GM10248 (cell line): ENCODE measurements at regions not wholly inside any gene's neighbourhood (a gene's known extent, or its start where the extent isn't known, plus 50 kb on each side); places are given as distances from the start of the nearest gene placed in this dataset.

Experiments
- CTCF ChIA-PET: fragments of 300-600 bp; sonication (Branson Sonifier 250); formaldehyde crosslinking; extraction: SDS; loops from one replicate; lab custom pipeline; 2021; ENCODE audit warnings: antibody characterized with exemption; lab: Yijun Ruan, JAX
- POLR2A ChIA-PET: fragments of 350-650 bp; sonication (Branson Sonifier 250); formaldehyde crosslinking; extraction: SDS; loops from one replicate; lab custom pipeline; 2020; ENCODE audit warnings: antibody characterized with exemption; lab: Yijun Ruan, JAX
- DNase-seq: peaks from one replicate; pipeline ENCODE4 v3.0.0; 2012; ENCODE audit errors: extremely low spot score
- CTCF ChIP-seq: IDR thresholded peaks from 2 replicates; pipeline ENCODE4 v1.5.1; 2012; ENCODE audit warnings: mild to moderate bottlenecking, low read depth; ENCODE audit errors: extremely low read depth, missing control alignments, control extremely low read depth

DNA sequence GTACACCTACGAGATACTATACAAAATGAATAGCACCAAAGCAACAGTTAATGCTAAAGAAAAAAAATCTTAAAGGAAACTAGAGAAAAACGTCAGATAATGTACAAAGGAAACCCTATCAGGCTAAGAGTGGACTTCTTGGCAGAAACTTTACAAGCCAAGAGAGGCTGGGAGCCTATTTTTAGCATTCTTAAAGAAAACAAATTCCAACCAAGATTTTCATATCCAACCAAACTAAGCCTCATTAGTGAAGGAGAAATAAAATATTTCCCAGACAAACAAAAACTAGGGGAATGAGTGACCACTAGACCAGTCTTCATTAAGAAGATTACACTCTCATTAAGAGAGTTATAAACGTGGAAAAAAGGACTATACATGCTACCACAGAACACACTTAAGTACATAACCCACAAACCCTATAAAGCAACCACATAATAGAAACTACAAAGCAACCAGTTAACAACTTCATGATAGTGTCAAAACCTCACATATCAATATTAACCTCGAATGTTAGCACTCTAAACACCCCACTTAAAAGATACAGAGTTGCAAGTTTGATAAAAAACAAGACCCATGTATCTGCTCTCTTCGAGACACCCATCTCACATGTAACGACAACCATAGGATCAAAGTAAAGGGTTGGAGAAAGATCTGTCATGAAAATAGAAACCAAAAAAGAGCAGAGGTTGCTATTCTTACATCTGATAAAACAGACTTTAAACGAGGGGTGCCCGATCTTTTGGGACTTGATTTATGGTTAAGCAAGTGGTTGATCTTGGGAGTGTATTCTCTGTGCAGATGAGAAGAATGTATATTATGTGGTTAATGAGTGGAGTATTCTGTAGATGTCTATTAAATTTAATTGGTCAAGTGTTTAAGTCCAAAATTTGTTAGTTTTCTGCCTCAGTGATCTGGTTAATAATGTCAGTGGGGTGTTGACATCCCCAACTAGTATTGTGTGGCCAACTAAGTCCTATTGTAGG, 1301.4 kb downstream of the PLA2G4A start:
- no peak for DNase-seq
- TF ChIP-seq CTCF: no peak
- ChIA-PET CTCF (no interaction called here), POLR2A (no interaction called here)

DNA sequence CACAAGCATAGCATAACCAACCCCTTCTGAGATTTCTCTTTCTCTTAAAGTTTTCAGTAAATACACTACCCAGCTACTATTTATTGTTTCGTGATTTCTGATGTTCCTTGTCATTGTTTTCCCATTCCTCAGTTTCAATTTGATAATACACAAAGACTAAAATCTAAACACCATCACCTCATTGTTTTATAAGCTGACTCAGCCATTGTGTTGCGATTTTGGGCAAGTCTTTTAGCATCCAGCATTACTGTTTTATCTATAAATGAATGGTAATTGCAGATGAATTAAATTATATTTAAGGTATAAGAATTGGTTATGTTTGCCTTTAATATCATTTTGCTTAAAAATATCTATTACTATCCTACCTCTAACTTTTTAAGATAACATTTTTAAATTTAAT, 1308.5 kb downstream of the PLA2G4A start:
- no peak for DNase-seq
- CTCF ChIA-PET: no interaction called here
- POLR2A ChIA-PET: no interaction called here

DNA sequence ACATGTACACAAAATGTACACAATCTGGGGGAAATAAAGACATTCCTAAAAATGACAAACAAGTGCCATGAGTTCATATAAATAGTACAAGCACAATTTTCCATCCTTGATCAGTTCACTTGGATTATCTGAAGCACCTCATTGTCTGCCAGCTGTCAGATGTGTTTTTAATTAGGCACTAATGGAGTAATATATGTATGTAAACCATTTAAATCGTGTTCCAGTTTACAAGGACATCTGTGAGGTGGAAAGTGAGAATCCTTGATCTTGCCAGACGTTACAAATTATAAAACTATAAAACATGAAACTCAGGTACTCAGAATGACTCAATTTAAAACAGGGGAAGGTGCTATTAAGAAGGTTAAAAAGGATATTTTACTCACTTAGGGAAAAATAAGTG, 1312.2 kb downstream of the PLA2G4A start:
- no peak for DNase-seq
- POLR2A ChIA-PET: no interaction called here
- CTCF ChIA-PET: interaction anchor here (1.0 kb wide), 1 partner anchor 31 kb away, joined by 3 read pairs; no protein-coding TSS in a partner anchor
- no peak for TF ChIP-seq CTCF

More for the DNA sequence above, 1308.5 kb downstream of the PLA2G4A start:
- TF ChIP-seq CTCF: no peak

GRCh38 chr1:188154196-188154595, 1325.4 kb downstream of the PLA2G4A start:
- no peak for DNase-seq
- POLR2A ChIA-PET: no interaction called here

DNA sequence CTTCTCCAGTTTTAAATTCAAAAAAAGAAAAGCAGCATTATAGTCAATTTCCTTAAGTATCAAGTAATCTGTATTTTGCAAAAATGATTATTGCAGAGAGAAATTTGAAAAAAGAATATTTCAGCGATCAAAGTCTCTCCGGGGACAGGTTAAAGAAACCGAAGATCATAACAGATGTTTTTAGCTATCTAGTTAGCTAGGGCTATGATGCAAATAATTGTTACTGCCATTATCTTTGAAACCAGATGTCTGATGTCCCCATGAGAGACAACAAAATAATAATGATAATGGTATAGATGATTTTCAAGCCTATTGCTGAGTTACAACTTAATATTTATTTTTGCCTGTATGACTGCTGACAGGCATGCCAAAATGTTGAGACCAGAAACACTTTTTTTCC, 1326.0 kb downstream of the PLA2G4A start:
- CTCF ChIA-PET: no interaction called here
- POLR2A ChIA-PET: no interaction called here
- TF ChIP-seq CTCF: no peak
- DNase-seq: no peak

More at GRCh38 chr1:188154196-188154595, 1325.4 kb downstream of the PLA2G4A start:
- CTCF ChIA-PET: no interaction called here
- no peak for TF ChIP-seq CTCF

DNA sequence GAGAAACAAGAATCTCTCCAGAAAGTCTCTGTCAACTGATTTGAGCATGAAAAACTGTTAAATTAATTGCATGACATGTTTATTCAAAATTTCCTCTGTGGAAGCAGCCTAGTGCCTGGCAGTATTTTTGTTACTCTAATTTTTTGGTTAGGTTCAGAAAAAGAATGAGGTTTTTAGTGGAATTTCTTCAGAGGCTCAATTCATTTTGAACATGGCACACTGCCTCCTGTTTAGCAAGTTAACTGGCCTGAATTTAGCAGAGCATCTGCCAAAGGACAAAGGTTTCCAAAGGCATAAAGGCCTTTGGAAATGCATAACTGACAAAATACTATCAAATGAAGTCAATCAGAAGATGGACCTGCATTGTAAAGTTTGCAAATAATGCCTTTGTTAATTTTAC, 1326.5 kb downstream of the PLA2G4A start:
- ChIA-PET POLR2A (no interaction called here), CTCF (no interaction called here)
- TF ChIP-seq CTCF: no peak
- no peak for DNase-seq
